Effector memory CD4-positive, alpha-beta T cell (primary cell): ENCODE measurements at regions not wholly inside any gene's neighbourhood (a gene's known extent, or its start where the extent isn't known, plus 50 kb on each side); places are given as distances from the start of the nearest gene placed in this dataset.

ENCODE experiments used
- DNase-seq, 3 donors: peaks; one replicate each; pipeline ENCODE4 v3.0.0-alpha.2; 2020
- H3K27ac ChIP-seq: 2 replicates; pipeline ENCODE4 v1.7.0; 2013; ENCODE audit warnings: mild to moderate bottlenecking, low read length, moderate library complexity; ENCODE audit not compliant: insufficient read depth, poor library complexity, severe bottlenecking
- H3K27me3 ChIP-seq: replicated peaks from 2 replicates; pipeline ENCODE4 v1.7.0; 2013; ENCODE audit warnings: mild to moderate bottlenecking, low read length; ENCODE audit not compliant: insufficient read depth, control insufficient read depth, poor library complexity, severe bottlenecking
- H3K36me3 ChIP-seq: 2 replicates; pipeline ENCODE4 v1.7.0; 2013; ENCODE audit warnings: mild to moderate bottlenecking, low read length, moderate library complexity; ENCODE audit not compliant: control insufficient read depth, insufficient read depth
- H3K4me1 ChIP-seq: 2 replicates; pipeline ENCODE4 v1.7.0; 2013; ENCODE audit warnings: low read length, mild to moderate bottlenecking; ENCODE audit not compliant: control insufficient read depth, insufficient read depth, poor library complexity, severe bottlenecking
- H3K4me3 ChIP-seq: 2 replicates; pipeline ENCODE4 v1.7.0; 2013; ENCODE audit warnings: low read length, low read depth, mild to moderate bottlenecking; ENCODE audit not compliant: insufficient read depth, poor library complexity, severe bottlenecking
- H3K9me3 ChIP-seq: 2 replicates; pipeline ENCODE4 v1.7.0; 2013; ENCODE audit warnings: mild to moderate bottlenecking, low read length, moderate library complexity; ENCODE audit not compliant: control insufficient read depth

DNA sequence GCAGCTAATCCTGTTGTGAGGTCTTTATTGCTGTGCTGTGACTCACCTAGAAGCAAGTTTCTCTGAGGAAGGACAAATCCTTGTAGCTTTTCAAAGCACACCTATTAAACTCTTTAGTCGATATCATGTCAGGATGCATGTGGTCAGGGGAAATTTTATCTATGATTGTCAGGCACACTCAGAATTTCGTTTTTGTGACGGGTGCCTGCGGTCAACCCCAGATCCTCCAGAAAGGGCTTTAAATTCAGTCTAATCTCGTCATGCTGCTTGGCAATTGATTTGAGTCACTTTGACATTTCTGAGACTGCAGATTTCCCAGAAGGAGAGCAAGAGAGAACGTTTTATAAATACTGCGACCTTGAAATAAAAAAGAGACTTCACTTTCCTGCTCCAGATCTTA, 316.9 kb downstream of the FGF9 start:
- DNase-seq, result no peak
- H3K36me3 ChIP-seq, result no peaks in the 10 kb centered on the region

DNA sequence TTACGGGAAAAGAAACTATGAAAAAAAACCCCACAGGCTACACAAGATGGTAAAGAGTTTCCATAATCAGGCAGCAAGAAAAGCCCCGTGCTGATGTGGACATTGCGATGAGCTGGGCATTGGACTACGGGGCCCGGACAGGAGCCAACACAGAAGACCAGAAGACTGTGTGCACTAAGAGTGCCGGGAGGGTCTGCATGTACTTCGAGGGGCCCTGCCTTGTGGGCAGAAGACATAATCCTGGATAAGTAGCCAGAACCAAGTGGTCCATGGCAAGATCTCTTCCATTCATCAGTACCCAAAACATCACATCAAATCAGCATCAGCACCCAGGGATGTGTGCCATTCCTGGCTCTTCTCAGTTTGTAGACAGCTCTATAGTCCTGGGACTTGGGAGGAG, 317.8 kb downstream of the FGF9 start:
- no peak overlapping the region for H3K27ac ChIP-seq
- no peak for DNase-seq
- H3K4me1 ChIP-seq, result no peaks in the 10 kb centered on the region
- no peaks in the 10 kb centered on the region for H3K9me3 ChIP-seq
- H3K4me3 ChIP-seq, result no peak overlapping the region
- H3K27me3 ChIP-seq, result no peaks in the 10 kb centered on the region
- no peaks in the 10 kb centered on the region for H3K36me3 ChIP-seq

More for the DNA sequence above, 316.9 kb downstream of the FGF9 start:
- no peaks in the 10 kb centered on the region for H3K9me3 ChIP-seq
- no peaks in the 10 kb centered on the region for H3K4me1 ChIP-seq
- H3K4me3 ChIP-seq, result no peak overlapping the region
- H3K27ac ChIP-seq, result no peak overlapping the region
- no peaks in the 10 kb centered on the region for H3K27me3 ChIP-seq

DNA sequence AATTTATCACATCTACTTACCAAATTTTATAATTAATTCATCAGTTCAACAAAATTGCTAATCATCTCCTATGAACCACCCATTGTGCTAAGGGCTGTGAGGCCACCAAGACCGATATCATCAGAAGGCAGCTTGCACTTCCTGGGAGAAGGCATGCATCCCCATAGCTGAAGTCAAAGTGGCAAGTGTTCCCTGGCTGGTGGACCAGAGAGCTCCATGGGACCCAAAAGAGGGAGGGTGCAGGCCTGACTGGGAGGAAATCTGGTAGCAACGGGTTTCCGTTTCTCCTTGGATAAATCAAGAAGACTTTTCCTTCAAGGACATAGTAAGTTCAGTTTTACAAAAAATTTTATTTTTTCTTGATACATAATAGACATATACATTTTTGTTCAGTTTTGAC, 325.2 kb downstream of the FGF9 start:
- H3K27me3 ChIP-seq, result no peaks in the 10 kb centered on the region
- H3K9me3 ChIP-seq, result no peaks in the 10 kb centered on the region
- no peaks in the 10 kb centered on the region for H3K4me1 ChIP-seq
- H3K4me3 ChIP-seq, result no peak overlapping the region
- no peak for DNase-seq
- H3K36me3 ChIP-seq, result no peaks in the 10 kb centered on the region
- no peak overlapping the region for H3K27ac ChIP-seq

DNA sequence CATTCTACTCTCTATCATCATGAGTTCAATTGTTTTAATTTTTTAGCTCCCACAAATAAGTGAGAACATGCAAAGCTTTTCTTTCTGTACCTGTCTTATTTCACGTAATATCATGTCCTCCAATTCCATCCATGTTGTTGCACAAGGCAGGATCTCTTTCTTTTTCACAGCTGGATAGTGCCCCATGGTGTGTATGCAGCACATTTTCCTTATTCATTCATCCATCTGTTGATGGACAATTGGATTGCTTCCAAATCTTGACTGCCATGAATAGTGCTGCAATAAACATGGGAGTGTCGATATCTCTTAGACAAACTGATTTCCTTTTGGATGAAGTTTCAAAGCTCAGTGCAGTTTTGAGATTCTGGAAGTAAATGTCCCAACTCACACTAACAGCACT, 326.9 kb downstream of the FGF9 start:
- H3K4me1 ChIP-seq, result no peaks in the 10 kb centered on the region
- H3K36me3 ChIP-seq, result no peaks in the 10 kb centered on the region
- no peak overlapping the region for H3K27ac ChIP-seq
- H3K4me3 ChIP-seq, result no peak overlapping the region
- no peak for DNase-seq
- no peaks in the 10 kb centered on the region for H3K9me3 ChIP-seq
- no peaks in the 10 kb centered on the region for H3K27me3 ChIP-seq

DNA sequence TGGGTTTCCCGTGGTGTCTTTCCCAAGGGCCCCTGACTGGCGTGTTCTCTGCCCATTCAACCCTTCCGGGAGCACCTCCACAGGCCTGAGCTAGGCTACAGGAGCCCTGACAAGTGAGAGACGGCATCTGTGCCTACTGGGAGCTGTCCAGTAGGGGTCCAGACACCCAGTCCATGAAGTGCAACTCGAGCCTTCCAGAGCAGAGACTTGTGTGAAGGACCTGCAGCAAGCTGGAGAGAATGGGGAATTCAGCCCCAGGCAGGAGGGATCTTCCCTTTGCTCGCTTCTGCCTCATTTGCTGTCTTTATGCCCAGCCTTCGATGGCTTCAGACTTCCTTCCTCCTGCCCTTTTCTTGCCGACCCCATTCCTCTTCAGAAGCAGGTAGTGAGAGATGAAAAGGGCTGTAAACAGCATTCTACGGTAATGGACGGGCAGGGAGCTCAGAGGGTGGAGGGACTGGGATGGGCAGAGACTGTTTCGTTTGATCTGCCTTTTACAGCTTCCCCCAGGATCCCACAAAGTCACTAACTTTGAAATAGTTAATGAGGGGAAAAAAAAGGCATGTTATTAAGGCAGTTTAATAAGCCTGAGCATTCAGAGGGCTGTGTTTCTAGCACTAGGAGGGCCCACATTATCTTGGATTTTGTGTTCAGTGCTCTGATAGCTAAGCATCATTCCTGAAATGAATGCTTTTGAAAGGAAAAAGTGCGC, 327.6 kb downstream of the FGF9 start:
- Histone ChIP-seq H3K27ac (no peak overlapping the region), H3K36me3 (no peaks in the 10 kb centered on the region), H3K9me3 (no peaks in the 10 kb centered on the region), H3K27me3 (no peaks in the 10 kb centered on the region), H3K4me1 (no peaks in the 10 kb centered on the region), H3K4me3 (no peak overlapping the region)
- DNase-seq, result no peak

DNA sequence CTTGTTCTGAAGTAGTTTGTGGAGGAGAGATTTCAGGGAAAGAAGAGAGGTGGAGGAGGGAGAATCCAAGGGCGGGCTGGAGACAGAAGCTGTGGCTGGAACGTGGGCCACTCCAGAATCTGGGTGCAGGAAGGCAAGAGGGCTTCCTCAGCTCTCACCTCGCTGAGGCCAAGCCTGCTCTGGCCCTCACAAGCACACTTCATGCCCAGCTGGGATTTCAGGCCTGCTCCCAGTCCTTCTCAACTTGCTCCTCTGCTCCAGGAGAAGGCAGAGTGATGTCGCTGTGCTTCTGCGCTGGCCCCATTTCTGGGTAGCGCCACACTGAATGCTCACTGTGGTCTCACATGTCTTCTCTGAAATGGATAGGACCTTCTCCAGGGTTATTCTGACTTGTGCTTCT, 328.8 kb downstream of the FGF9 start:
- Histone ChIP-seq H3K36me3 (no peaks in the 10 kb centered on the region), H3K4me3 (no peak overlapping the region), H3K4me1 (no peaks in the 10 kb centered on the region), H3K27ac (no peak overlapping the region), H3K9me3 (no peaks in the 10 kb centered on the region), H3K27me3 (no peaks in the 10 kb centered on the region)
- DNase-seq, result no peak

DNA sequence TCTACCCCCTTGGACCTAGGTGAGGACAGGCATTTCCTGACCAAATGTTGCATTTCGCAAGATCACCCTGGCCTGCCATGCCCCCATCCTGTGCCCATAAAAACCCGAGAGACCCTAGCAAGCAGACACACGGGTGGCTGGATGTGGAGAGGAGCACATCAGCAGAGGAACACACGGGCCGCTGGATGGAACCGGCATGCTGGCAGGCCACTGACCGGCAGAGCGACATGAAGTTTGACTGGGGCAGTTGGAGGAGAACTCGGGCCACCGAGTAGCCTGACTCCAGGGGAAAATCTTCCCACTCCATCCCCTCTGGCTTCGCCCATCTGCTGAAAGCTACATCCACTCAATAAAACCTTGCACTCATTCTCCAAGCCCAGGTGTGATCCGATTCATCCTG, 329.3 kb downstream of the FGF9 start:
- Histone ChIP-seq H3K27me3 (no peaks in the 10 kb centered on the region), H3K9me3 (no peaks in the 10 kb centered on the region), H3K36me3 (no peaks in the 10 kb centered on the region), H3K27ac (no peak overlapping the region), H3K4me3 (no peak overlapping the region), H3K4me1 (no peaks in the 10 kb centered on the region)
- DNase-seq, result no peak

DNA sequence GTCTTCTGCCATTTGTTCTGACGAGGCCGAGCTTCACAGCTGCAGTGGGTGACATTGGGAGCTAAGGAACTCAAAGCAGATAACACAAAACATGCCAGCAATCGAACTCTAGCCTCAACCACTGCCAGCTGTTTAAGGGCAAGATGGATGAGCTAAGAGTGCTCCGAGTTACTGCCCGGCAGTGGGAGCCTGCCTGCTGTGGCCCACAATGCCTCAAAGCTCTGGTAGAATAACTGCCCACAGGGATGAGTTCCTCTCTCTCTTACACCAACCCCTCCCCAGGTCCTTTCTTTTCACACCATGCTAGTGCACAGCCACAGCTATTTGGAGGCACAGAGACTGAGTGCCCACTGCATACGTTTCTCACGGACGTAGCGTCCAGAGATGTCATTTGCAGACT, 330.5 kb downstream of the FGF9 start:
- Histone ChIP-seq H3K27ac (no peak overlapping the region), H3K4me1 (no peaks in the 10 kb centered on the region), H3K27me3 (no peaks in the 10 kb centered on the region), H3K4me3 (no peak overlapping the region), H3K36me3 (no peaks in the 10 kb centered on the region), H3K9me3 (no peaks in the 10 kb centered on the region)
- no peak for DNase-seq

DNA sequence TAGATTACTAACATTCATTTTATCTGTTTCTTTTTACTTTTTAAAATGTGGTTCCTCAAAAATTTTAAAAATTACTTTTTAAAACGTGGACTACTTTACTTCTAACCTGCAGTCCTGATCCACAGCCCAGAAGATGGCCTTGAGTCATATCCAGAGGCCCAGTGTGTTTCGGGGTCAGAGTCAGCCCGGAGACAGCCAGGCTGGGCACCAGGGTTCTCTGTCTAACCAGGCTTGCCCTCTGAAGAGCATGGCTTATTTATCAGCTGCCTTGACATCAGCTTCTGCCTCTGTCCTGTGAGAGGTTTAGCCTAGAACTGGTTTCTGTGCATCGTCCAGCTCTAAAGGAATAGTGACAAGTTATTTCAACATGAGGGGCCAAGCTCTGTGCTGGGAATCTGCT, 332.0 kb downstream of the FGF9 start:
- no peaks in the 10 kb centered on the region for H3K27me3 ChIP-seq
- H3K9me3 ChIP-seq, result no peaks in the 10 kb centered on the region
- no peaks in the 10 kb centered on the region for H3K36me3 ChIP-seq
- no peak overlapping the region for H3K4me3 ChIP-seq
- no peaks in the 10 kb centered on the region for H3K4me1 ChIP-seq
- no peak overlapping the region for H3K27ac ChIP-seq
- no peak for DNase-seq

DNA sequence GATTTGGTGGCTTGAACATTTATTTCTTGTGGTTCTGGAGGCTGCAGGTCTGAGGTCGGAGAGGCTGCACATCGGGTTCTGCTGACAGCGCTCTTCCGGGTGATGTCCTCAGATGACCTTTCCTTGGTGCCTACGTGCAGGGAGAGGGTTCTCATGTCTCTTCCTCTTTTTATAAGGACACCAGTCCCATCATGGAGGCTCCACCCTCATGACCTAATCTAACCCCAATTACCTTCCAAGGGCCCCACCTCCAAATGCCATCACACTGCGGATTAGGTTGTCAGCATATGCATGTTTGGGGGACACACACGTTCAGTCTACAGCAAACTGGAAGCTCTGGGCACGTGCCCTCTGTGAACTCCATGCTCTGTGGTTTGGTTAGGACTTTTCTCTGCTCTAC, 338.6 kb downstream of the FGF9 start:
- no peaks in the 10 kb centered on the region for H3K27me3 ChIP-seq
- no peaks in the 10 kb centered on the region for H3K36me3 ChIP-seq
- DNase-seq, result no peak
- H3K9me3 ChIP-seq, result no peaks in the 10 kb centered on the region
- no peak overlapping the region for H3K4me3 ChIP-seq
- no peak overlapping the region for H3K27ac ChIP-seq
- no peaks in the 10 kb centered on the region for H3K4me1 ChIP-seq
